ENCODE measurements at regions not wholly inside any gene's neighbourhood (a gene's known extent, or its start where the extent isn't known, plus 50 kb on each side); places are given as distances from the start of the nearest gene placed in this dataset.

- Histone ChIP-seq H3K9me3 (ENCODE audit: control insufficient read depth in 2 of 3, insufficient read depth in 1 of 3, low read length in 3 of 3) (peaks cover 0 to 4% (median 0%) of the 10 kb centered on the region in 3 donors), H3K4me1 (ENCODE audit: control insufficient read depth in 2 of 3, insufficient read depth in 2 of 3, low read depth in 1 of 3, low read length in 3 of 3) (no peaks in the 10 kb centered on the region), H3K9ac (ENCODE audit: low read length in 3 of 3) (no peak overlapping the region), H3K27ac (ENCODE audit: low read depth in 2 of 2, low read length in 2 of 2) (no peak overlapping the region), H3K27me3 (ENCODE audit: control insufficient read depth, insufficient read depth, low read length) (no peaks in the 10 kb centered on the region), H3K4me3 (ENCODE audit: low read length in 3 of 3) (no peak overlapping the region), H3K36me3 (ENCODE audit: control insufficient read depth in 2 of 3, insufficient read depth in 3 of 3, low read length in 3 of 3) (no peaks in the 10 kb centered on the region)
- intact Hi-C loops (cut with DNase I), result no loop called here
- TF ChIP-seq CTCF (IDR thresholded peaks at IDR 0.05; ENCODE audit: borderline replicate concordance, extremely low read depth, insufficient read depth), result no peak
- no peak for FAIRE-seq
- DNase-seq, result no peak
These were observed 1366.2 kb downstream of the PLA2G4A start for GRCh38 chr1:188194916-188195315.

DNA sequence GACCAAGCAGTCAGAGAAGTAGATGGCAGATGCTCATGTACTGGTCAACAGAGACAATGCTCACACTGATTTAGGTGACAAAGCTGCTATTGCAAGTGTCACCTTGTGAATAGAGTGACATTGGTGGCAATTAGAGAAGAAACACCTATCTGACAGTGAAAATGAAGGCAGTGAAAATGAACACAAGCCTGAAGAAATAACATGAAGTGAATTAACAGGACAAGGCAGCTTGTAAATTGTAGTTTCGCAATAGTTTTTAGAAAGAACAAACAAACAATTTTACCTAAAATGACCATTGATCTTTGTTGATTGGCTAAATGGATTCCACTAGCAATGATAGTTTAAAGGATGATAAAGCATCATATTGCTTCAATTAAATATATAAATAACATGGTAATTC is 1389.5 kb downstream of the PLA2G4A start:
- no peak for DNase-seq
- Histone ChIP-seq H3K36me3 (ENCODE audit: control insufficient read depth in 2 of 3, insufficient read depth in 3 of 3, low read length in 3 of 3) (no peaks in the 10 kb centered on the region), H3K27ac (ENCODE audit: low read depth in 2 of 2, low read length in 2 of 2) (no peak overlapping the region), H3K4me1 (ENCODE audit: control insufficient read depth in 2 of 3, insufficient read depth in 2 of 3, low read depth in 1 of 3, low read length in 3 of 3) (no peaks in the 10 kb centered on the region), H3K9me3 (ENCODE audit: control insufficient read depth in 2 of 3, insufficient read depth in 1 of 3, low read length in 3 of 3) (no peaks in the 10 kb centered on the region), H3K9ac (ENCODE audit: low read length in 3 of 3) (no peak overlapping the region), H3K4me3 (ENCODE audit: low read length in 3 of 3) (no peak overlapping the region), H3K27me3 (ENCODE audit: control insufficient read depth, insufficient read depth, low read length) (no peaks in the 10 kb centered on the region)
- no peak for FAIRE-seq
- no peak for TF ChIP-seq CTCF (IDR thresholded peaks at IDR 0.05; ENCODE audit: borderline replicate concordance, extremely low read depth, insufficient read depth)
- intact Hi-C loops (cut with DNase I), result no loop called here

- intact Hi-C loops (cut with DNase I), result no loop called here
- Histone ChIP-seq H3K27ac (ENCODE audit: low read depth in 2 of 2, low read length in 2 of 2) (no peak overlapping the region), H3K4me3 (ENCODE audit: low read length in 3 of 3) (no peak overlapping the region), H3K27me3 (ENCODE audit: control insufficient read depth, insufficient read depth, low read length) (no peaks in the 10 kb centered on the region), H3K36me3 (ENCODE audit: control insufficient read depth in 2 of 3, insufficient read depth in 3 of 3, low read length in 3 of 3) (no peaks in the 10 kb centered on the region), H3K4me1 (ENCODE audit: control insufficient read depth in 2 of 3, insufficient read depth in 2 of 3, low read depth in 1 of 3, low read length in 3 of 3) (no peaks in the 10 kb centered on the region), H3K9me3 (ENCODE audit: control insufficient read depth in 2 of 3, insufficient read depth in 1 of 3, low read length in 3 of 3) (no peaks in the 10 kb centered on the region), H3K9ac (ENCODE audit: low read length in 3 of 3) (no peak overlapping the region)
- no peak for TF ChIP-seq CTCF (IDR thresholded peaks at IDR 0.05; ENCODE audit: borderline replicate concordance, extremely low read depth, insufficient read depth)
- no peak for DNase-seq
- FAIRE-seq, result no peak
These were observed 1391.3 kb downstream of the PLA2G4A start for GRCh38 chr1:188220051-188220450.

DNA sequence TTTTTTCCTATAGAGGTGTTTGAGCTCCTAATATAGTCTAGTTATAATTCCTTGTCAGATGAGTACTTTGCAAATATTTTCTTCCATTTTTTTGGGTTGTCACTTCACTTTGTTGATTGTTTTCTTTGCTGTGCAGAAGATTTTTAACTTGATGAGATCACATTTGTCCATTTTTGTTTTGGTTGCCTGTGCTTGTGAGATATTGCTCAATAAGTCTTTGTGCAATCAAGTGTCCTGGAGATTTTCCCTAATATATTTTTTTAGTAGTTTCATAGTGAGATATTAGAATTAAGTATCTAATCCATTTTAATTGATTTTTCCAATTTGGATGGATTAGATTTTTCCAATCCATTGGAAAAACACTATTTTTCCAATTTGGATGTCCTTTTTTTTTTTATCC is 1395.5 kb downstream of the PLA2G4A start:
- H3K9me3 ChIP-seq (ENCODE audit: control insufficient read depth in 2 of 3, insufficient read depth in 1 of 3, low read length in 3 of 3), result peaks cover 0 to 5% (median 0%) of the 10 kb centered on the region in 3 donors
- H3K27me3 ChIP-seq (ENCODE audit: control insufficient read depth, insufficient read depth, low read length), result no peaks in the 10 kb centered on the region
- no peak overlapping the region for H3K4me3 ChIP-seq (ENCODE audit: low read length in 3 of 3)
- H3K9ac ChIP-seq (ENCODE audit: low read length in 3 of 3), result no peak overlapping the region
- H3K4me1 ChIP-seq (ENCODE audit: control insufficient read depth in 2 of 3, insufficient read depth in 2 of 3, low read depth in 1 of 3, low read length in 3 of 3), result no peaks in the 10 kb centered on the region
- DNase-seq (no peak), FAIRE-seq (no peak)
- intact Hi-C loops (cut with DNase I), result no loop called here
- H3K27ac ChIP-seq (ENCODE audit: low read depth in 2 of 2, low read length in 2 of 2), result no peak overlapping the region
- no peak for TF ChIP-seq CTCF (IDR thresholded peaks at IDR 0.05; ENCODE audit: borderline replicate concordance, extremely low read depth, insufficient read depth)
- no peaks in the 10 kb centered on the region for H3K36me3 ChIP-seq (ENCODE audit: control insufficient read depth in 2 of 3, insufficient read depth in 3 of 3, low read length in 3 of 3)
